GM12878 (cell line): ENCODE measurements at regions not wholly inside any gene's neighbourhood (a gene's known extent, or its start where the extent isn't known, plus 50 kb on each side); places are given as distances from the start of the nearest gene placed in this dataset.

Source experiments
- ATAC-seq: fragments of 200-7000 bp; cut with Tn5 transposase; 3 replicates; pipeline ENCODE4 v1.9.1; 2020; ENCODE audit warnings: mild to moderate bottlenecking, moderate library complexity
- BruUV-seq: library from RNA; stranded (reverse); fragments of 400-500 nt; replicated peaks from 2 replicates; lab custom pipeline; 2021; lab: Mats Ljungman, UMichigan
- CTCF ChIA-PET: fragments of 300-600 bp; sonication (Branson Sonifier 250); formaldehyde crosslinking; extraction: SDS; loops from one replicate; lab custom pipeline; 2021; ENCODE audit warnings: inconsistent platforms; lab: Yijun Ruan, JAX
- POLR2A ChIA-PET: fragments of 350-600 bp; formaldehyde crosslinking; extraction: SDS; loops from one replicate; lab custom pipeline; 2021; ENCODE audit warnings: inconsistent platforms; lab: Charles Lee
- RAD21 ChIA-PET: fragments of 300-600 bp; sonication (Branson Sonifier 250); formaldehyde crosslinking; loops from one replicate; lab custom pipeline; 2023; ENCODE audit warnings: antibody characterized with exemption; ENCODE audit not compliant: unreplicated experiment; lab: Charles Lee
- SMC1A ChIA-PET: fragments of 300-600 bp; sonication (Branson Sonifier 250); formaldehyde crosslinking; loops from one replicate; lab custom pipeline; 2023; ENCODE audit not compliant: unreplicated experiment, uncharacterized antibody; lab: Charles Lee
- DNase-seq: peaks from one replicate; pipeline ENCODE4 v3.0.0-alpha.2; 2011; ENCODE audit warnings: low read depth, low spot score
- FAIRE-seq: peaks from 3 replicates; lab custom pipeline; 2011; peaks lifted over from hg19 to GRCh38; lab: Jason Lieb, UNC
- H2AFZ ChIP-seq: 2 replicates; pipeline ENCODE4 v1.6.0; 2011; ENCODE audit warnings: low read depth, low read length, control low read depth; ENCODE audit not compliant: control insufficient read depth
- H3K27ac ChIP-seq: 2 replicates; pipeline ENCODE4 v1.5.1; 2011; ENCODE audit warnings: control low read depth; ENCODE audit not compliant: control insufficient read depth, insufficient read depth
- H3K27me3 ChIP-seq, 2 experiments: replicated peaks in 1 of 2; 2 replicates each; pipeline versions ENCODE4 v1.6.0 to v1.6.1; 2011; ENCODE audit warnings: low read length in 1 of 2; ENCODE audit not compliant: control insufficient read depth in 2 of 2, insufficient read depth in 2 of 2
- H3K36me3 ChIP-seq, 2 experiments: 2 replicates each; pipeline ENCODE4 v1.5.1; 2011; ENCODE audit warnings: low read length in 1 of 2; ENCODE audit not compliant: control insufficient read depth in 2 of 2, insufficient read depth in 2 of 2
- H3K4me1 ChIP-seq: 2 replicates; pipeline ENCODE4 v1.6.1; 2011; ENCODE audit warnings: mild to moderate bottlenecking, low read length, moderate library complexity, mixed read lengths; ENCODE audit not compliant: control insufficient read depth, insufficient read depth
- H3K4me2 ChIP-seq: 2 replicates; pipeline ENCODE4 v1.6.0; 2011; ENCODE audit warnings: control low read depth; ENCODE audit not compliant: control insufficient read depth, insufficient read depth
- H3K4me3 ChIP-seq: fragments of 200-600 bp; sonication (generic); 2 replicates; pipeline ENCODE4 v1.5.1; 2016
- H3K79me2 ChIP-seq: 2 replicates; pipeline ENCODE4 v1.6.0; 2011; ENCODE audit warnings: low read length; ENCODE audit not compliant: control insufficient read depth, insufficient read depth
- H3K9ac ChIP-seq: 2 replicates; pipeline ENCODE4 v1.8.0; 2011; ENCODE audit warnings: low read length, control low read depth, mixed read lengths; ENCODE audit not compliant: control insufficient read depth, insufficient read depth
- H3K9me3 ChIP-seq: replicated peaks from 3 replicates; pipeline ENCODE4 v1.5.1; 2011; ENCODE audit warnings: mild to moderate bottlenecking, low read length; ENCODE audit not compliant: control insufficient read depth, insufficient read depth
- H4K20me1 ChIP-seq: 2 replicates; pipeline ENCODE4 v1.6.0; 2011; ENCODE audit not compliant: control insufficient read depth, insufficient read depth
- ASH2L ChIP-seq: fragments of 300-600, 200-600 bp; sonication (generic); IDR thresholded peaks from 2 replicates; pipeline ENCODE4 v1.6.1; 2017; ENCODE audit warnings: low read depth, mild to moderate bottlenecking, borderline replicate concordance
- ATF2 ChIP-seq: IDR thresholded peaks from 2 replicates; pipeline ENCODE4 v1.6.1; 2012; ENCODE audit warnings: low read length, inconsistent platforms
- CBX3 ChIP-seq: fragments of 200-600 bp; sonication (generic); IDR thresholded peaks from 2 replicates; pipeline ENCODE4 v1.6.1; 2016; ENCODE audit warnings: low read depth, borderline replicate concordance
- EZH2 ChIP-seq: IDR thresholded peaks from 2 replicates; pipeline ENCODE4 v1.6.1; 2012; ENCODE audit warnings: low read depth, mild to moderate bottlenecking, control low read depth, inconsistent platforms, low read length, borderline replicate concordance; ENCODE audit not compliant: control insufficient read depth
- GATAD2B ChIP-seq: fragments of 450-650 bp; conservative IDR thresholded peaks from 2 replicates; pipeline ENCODE4 v1.6.1; 2017; ENCODE audit warnings: low read depth, mild to moderate bottlenecking, moderate library complexity
- HDAC2 ChIP-seq: fragments of 200-600 bp; sonication (generic); IDR thresholded peaks from 2 replicates; pipeline ENCODE4 v1.6.1; 2017
- IKZF2 ChIP-seq, 2 experiments: fragments of 450-650 bp; IDR thresholded peaks; 2 replicates each; pipeline ENCODE4 v1.6.1; 2017; ENCODE audit warnings: mild to moderate bottlenecking in 2 of 2, moderate library complexity in 2 of 2
- MYC ChIP-seq: IDR thresholded peaks from 2 replicates; pipeline ENCODE4 v1.6.1; 2011; ENCODE audit warnings: mild to moderate bottlenecking, low read length, moderate library complexity, inconsistent platforms; ENCODE audit not compliant: insufficient read depth, insufficient replicate concordance, insufficient read length, severe bottlenecking
- POLR2A ChIP-seq: IDR thresholded peaks from 2 replicates; pipeline ENCODE4 v1.6.1; 2011; ENCODE audit warnings: low read depth, mild to moderate bottlenecking, low read length
- RELA ChIP-seq: fragments of 450-650 bp; IDR thresholded peaks from 2 replicates; pipeline ENCODE4 v1.8.0; 2014; ENCODE audit warnings: borderline replicate concordance; ENCODE audit not compliant: partially characterized antibody
- SIN3A ChIP-seq: IDR thresholded peaks from 2 replicates; pipeline ENCODE4 v1.6.1; 2012; ENCODE audit warnings: low read depth, low read length, improper control_type of control experiment
- SMC3 ChIP-seq: IDR thresholded peaks from 2 replicates; pipeline ENCODE4 v1.6.1; 2011; ENCODE audit warnings: low read length, improper control_type of control experiment, borderline replicate concordance
- SPI1 ChIP-seq: IDR thresholded peaks from 2 replicates; pipeline ENCODE4 v1.6.1; 2011; ENCODE audit warnings: low read depth, mild to moderate bottlenecking, low read length, moderate library complexity, borderline replicate concordance; ENCODE audit not compliant: insufficient read depth
- STAT3 ChIP-seq: IDR thresholded peaks from 2 replicates; pipeline ENCODE4 v1.6.1; 2011; ENCODE audit warnings: low read depth, low read length, improper control_type of control experiment
- TBL1XR1 ChIP-seq: IDR thresholded peaks from 2 replicates; pipeline ENCODE4 v1.6.1; 2012; ENCODE audit warnings: low read depth, low read length, improper control_type of control experiment
- ZBED1 ChIP-seq: IDR thresholded peaks from 2 replicates; pipeline ENCODE4 v1.6.1; 2016; ENCODE audit warnings: borderline replicate concordance
- ZBTB33 ChIP-seq: fragments of 450-650 bp; IDR thresholded peaks from 2 replicates; pipeline ENCODE4 v1.6.1; 2017; ENCODE audit warnings: mild to moderate bottlenecking
- ZNF217 ChIP-seq: fragments of 450-650 bp; IDR thresholded peaks from 2 replicates; pipeline ENCODE4 v1.6.1; 2017; ENCODE audit warnings: antibody characterized with exemption, mild to moderate bottlenecking
- WGBS: methylation state at CpG from one replicate; pipeline ENCODE4 v1.1.6; 2016; ENCODE audit warnings: low lambda C conversion rate; ENCODE audit not compliant: insufficient replicate concordance, insufficient coverage; ENCODE audit errors: missing lambda C conversion rate; 5-methylcytosine and 5-hydroxymethylcytosine counted together
- in situ Hi-C: fragments of 300-500 bp; cut with MboI; formaldehyde crosslinking; loops from 9 replicates; pipeline ENCODE4 v1.14.3; 2018; ENCODE audit warnings: mixed read lengths
- intact Hi-C: fragments of 100-400 bp; cut with micrococcal nuclease; formaldehyde crosslinking; loops from one replicate; pipeline ENCODE4 v1.14.2; 2022; ENCODE audit not compliant: unreplicated experiment
- TF ChIP-seq, protein P1 (sequence below): IDR thresholded peaks from 2 replicates; pipeline ENCODE4 v1.6.1; 2012; ENCODE audit warnings: low read depth, low read length, improper control_type of control experiment
- TF ChIP-seq, protein P2 (sequence below): IDR thresholded peaks from 2 replicates; pipeline ENCODE4 v1.6.1; 2011; ENCODE audit warnings: mild to moderate bottlenecking, low read depth, low read length, moderate library complexity; ENCODE audit not compliant: insufficient replicate concordance
- TF ChIP-seq, protein P3 (sequence below): IDR thresholded peaks from 2 replicates; pipeline ENCODE4 v1.6.1; 2012; ENCODE audit warnings: low read depth, low read length, improper control_type of control experiment

GRCh38 chr17:70022175-70022574 is 52.9 kb upstream of the KCNJ16 start (continued):
- TF ChIP-seq MYC (no peak), ZBED1 (no peak), TBL1XR1 (no peak), SPI1 (no peak), CBX3 (no peak), SMC3 (no peak)
- TF ChIP-seq, protein P1, sequence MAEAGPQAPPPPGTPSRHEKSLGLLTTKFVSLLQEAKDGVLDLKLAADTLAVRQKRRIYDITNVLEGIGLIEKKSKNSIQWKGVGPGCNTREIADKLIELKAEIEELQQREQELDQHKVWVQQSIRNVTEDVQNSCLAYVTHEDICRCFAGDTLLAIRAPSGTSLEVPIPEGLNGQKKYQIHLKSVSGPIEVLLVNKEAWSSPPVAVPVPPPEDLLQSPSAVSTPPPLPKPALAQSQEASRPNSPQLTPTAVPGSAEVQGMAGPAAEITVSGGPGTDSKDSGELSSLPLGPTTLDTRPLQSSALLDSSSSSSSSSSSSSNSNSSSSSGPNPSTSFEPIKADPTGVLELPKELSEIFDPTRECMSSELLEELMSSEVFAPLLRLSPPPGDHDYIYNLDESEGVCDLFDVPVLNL, result no peak
- TF ChIP-seq, protein P2, sequence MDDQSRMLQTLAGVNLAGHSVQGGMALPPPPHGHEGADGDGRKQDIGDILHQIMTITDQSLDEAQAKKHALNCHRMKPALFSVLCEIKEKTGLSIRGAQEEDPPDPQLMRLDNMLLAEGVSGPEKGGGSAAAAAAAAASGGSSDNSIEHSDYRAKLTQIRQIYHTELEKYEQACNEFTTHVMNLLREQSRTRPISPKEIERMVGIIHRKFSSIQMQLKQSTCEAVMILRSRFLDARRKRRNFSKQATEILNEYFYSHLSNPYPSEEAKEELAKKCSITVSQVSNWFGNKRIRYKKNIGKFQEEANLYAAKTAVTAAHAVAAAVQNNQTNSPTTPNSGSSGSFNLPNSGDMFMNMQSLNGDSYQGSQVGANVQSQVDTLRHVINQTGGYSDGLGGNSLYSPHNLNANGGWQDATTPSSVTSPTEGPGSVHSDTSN, result no peak

- RAD21 ChIA-PET, result no interaction called here
- Histone ChIP-seq H3K9ac (no peak overlapping the region), H3K9me3 (no peaks in the 10 kb centered on the region), H3K36me3 (no peaks in the 10 kb centered on the region), H3K27ac (no peak overlapping the region), H2AFZ (no peak overlapping the region), H3K4me1 (no peaks in the 10 kb centered on the region), H4K20me1 (no peaks in the 10 kb centered on the region), H3K27me3 (no peaks in the 10 kb centered on the region), H3K79me2 (no peaks in the 10 kb centered on the region), H3K4me2 (no peak overlapping the region), H3K4me3 (no peak overlapping the region)
- intact Hi-C loops, result no loop called here
- POLR2A ChIA-PET, result no interaction called here
- FAIRE-seq (no peak), DNase-seq (no peak), ATAC-seq (no peak)
- WGBS, result 0% methylated on average over 1 of the region's 1 CpG
- no TSS peak for BruUV-seq
- SMC1A ChIA-PET, result interaction anchor here (1.3 kb wide), 1 partner anchor 29 kb away, joined by 3 read pairs; no protein-coding TSS in a partner anchor
- CTCF ChIA-PET, result no interaction called here
- in situ Hi-C loops, result no loop called here
- TF ChIP-seq ZNF217 (no peak), EZH2 (no peak), IKZF2 (IDR thresholded peaks at IDR 0.05) (no peak), ZBTB33 (no peak), HDAC2 (no peak), ASH2L (no peak), POLR2A (no peak), ATF2 (no peak), RELA (no peak), STAT3 (no peak), GATAD2B (no peak), SIN3A (no peak)
- TF ChIP-seq, protein P3, sequence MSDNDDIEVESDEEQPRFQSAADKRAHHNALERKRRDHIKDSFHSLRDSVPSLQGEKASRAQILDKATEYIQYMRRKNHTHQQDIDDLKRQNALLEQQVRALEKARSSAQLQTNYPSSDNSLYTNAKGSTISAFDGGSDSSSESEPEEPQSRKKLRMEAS, result no peak
Observed at GRCh38 chr17:70024253-70024652, 50.8 kb upstream of the KCNJ16 start.
